GM12864 (cell line): ENCODE measurements at regions not wholly inside any gene's neighbourhood (a gene's known extent, or its start where the extent isn't known, plus 50 kb on each side); places are given as distances from the start of the nearest gene placed in this dataset.

Source experiments
- DNase-seq: peaks from one replicate; pipeline ENCODE4 v3.0.0-alpha.2; 2011; ENCODE audit warnings: low read depth
- H3K4me3 ChIP-seq: 2 replicates; pipeline ENCODE4 v1.5.1; 2011; ENCODE audit warnings: mild to moderate bottlenecking, low read depth, low read length, control low read depth
- TF ChIP-seq, protein P1 (sequence below): IDR thresholded peaks from 2 replicates; pipeline ENCODE4 v1.5.1; 2011; ENCODE audit warnings: low read depth, mild to moderate bottlenecking, moderate library complexity, low read length, control low read depth, inconsistent platforms; ENCODE audit errors: missing control alignments

GRCh38 chr5:124332273-124332672 lies 414.2 kb downstream of the ZNF608 start:
- DNase-seq = no peak
- TF ChIP-seq, protein P1, sequence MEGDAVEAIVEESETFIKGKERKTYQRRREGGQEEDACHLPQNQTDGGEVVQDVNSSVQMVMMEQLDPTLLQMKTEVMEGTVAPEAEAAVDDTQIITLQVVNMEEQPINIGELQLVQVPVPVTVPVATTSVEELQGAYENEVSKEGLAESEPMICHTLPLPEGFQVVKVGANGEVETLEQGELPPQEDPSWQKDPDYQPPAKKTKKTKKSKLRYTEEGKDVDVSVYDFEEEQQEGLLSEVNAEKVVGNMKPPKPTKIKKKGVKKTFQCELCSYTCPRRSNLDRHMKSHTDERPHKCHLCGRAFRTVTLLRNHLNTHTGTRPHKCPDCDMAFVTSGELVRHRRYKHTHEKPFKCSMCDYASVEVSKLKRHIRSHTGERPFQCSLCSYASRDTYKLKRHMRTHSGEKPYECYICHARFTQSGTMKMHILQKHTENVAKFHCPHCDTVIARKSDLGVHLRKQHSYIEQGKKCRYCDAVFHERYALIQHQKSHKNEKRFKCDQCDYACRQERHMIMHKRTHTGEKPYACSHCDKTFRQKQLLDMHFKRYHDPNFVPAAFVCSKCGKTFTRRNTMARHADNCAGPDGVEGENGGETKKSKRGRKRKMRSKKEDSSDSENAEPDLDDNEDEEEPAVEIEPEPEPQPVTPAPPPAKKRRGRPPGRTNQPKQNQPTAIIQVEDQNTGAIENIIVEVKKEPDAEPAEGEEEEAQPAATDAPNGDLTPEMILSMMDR = no peak
- no peak overlapping the region for H3K4me3 ChIP-seq

DNA sequence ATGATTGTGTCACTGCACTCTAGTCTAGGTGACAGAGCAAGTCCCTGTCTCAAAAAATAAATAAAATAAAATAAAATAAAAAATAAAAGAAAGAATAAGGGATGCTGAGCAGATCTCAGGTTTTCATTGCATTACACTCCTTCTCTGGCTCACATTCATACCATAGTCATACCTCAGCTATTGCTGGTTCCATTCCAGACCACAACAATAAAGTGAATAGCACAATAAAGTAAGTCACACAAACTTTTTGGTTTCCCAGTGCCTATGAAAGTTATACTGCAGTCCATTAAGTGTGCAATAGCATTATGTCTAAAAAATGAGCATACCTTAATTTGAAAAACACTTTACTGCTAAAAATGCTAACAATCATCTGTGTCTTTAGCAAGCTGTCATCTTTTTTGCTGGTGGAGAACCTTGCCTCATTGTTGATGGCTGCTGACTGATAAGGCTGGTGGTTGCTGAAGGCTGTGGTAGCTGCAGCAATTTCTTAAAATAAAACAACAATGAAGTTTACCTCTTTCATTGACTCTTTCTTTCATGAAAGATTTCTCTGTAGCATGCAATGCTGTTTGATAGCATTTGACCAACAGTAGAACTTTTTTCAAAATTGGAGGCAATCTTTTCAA lies 415.7 kb downstream of the ZNF608 start:
- TF ChIP-seq, protein P1 = no peak
- DNase-seq = no peak

GRCh38 chr5:124328201-124328600 lies 418.2 kb downstream of the ZNF608 start:
- TF ChIP-seq, protein P1 = no peak
- no peak overlapping the region for H3K4me3 ChIP-seq
- DNase-seq = no peak

More for the DNA sequence above, 415.7 kb downstream of the ZNF608 start:
- no peak overlapping the region for H3K4me3 ChIP-seq

- TF ChIP-seq, protein P1 = no peak
- no peak overlapping the region for H3K4me3 ChIP-seq
- DNase-seq = no peak
Observed at GRCh38 chr5:124318661-124319060, 427.8 kb downstream of the ZNF608 start.

DNA sequence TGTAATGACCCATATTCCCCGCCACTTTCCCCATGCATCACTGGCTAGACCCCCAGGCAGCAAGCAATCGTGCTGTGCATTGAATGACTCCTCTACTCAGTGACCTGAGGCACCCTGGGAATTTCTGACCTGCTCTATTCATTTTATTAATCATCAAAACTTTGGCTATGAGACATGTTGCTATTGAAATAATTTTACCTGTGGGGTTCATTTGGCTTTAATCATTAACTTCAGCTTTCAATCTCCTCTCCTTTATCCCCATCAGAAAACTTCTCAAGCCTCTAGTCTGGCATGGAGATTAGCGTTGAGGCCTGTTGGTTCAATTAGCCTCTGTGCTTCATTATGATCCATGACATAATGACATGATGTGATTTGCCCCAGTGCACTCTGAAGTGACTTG lies 429.0 kb downstream of the ZNF608 start:
- no peak overlapping the region for H3K4me3 ChIP-seq
- no peak for DNase-seq
- TF ChIP-seq, protein P1 = no peak

DNA sequence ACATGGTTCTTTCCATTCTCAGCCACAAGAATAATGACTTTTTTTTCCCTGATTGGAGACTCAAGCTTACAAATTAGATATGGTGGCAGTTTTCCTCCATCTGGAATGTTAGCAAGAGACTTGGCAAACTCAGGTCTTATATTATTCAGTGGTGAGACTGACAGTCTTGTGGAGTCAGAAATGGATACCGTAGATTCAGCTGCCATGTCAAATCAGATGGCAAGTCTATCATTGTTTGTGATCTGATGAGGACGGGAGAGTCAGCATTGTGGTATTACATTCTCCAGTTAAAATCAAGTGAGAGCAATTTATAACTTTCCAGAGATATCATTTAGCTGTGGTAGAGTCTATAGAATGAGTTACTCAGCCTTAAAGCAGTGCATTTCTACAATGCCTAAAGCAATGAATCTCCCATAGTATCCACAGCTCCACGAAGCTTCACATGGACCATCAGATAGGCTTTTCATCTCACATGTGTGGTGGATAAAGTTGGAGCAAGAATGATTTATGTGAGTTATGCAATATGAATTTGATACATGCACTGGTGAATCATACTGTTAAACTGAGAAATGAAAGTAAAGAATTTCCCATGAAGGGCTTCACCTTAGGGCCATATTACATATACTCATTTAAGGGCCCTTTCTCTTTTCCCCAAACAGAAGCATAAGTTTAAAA lies 430.6 kb downstream of the ZNF608 start:
- no peak overlapping the region for H3K4me3 ChIP-seq
- TF ChIP-seq, protein P1 = no peak
- DNase-seq = no peak

DNA sequence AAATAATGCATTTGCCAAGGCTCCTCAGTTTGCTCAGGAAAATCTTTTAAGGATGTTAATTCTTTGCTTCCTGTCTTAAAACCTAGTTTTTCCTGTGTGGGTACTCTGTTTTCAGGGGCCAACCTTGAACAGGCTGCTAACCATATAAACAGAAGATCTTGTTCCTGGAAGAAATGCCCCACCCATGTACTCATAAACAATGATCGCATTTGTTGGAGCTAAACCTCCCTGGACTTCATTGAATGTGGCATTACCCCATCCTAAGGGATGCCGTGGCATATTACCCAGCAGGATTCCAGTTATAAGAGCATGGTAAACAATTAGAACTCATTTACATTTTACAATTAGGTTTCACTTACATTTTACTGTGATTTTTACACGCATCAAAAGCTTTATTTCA lies 436.0 kb downstream of the ZNF608 start:
- no peak for DNase-seq
- TF ChIP-seq, protein P1 = no peak
- H3K4me3 ChIP-seq = no peak overlapping the region
